ENCODE measurements at regions not wholly inside any gene's neighbourhood (a gene's known extent, or its start where the extent isn't known, plus 50 kb on each side); places are given as distances from the start of the nearest gene placed in this dataset.
"Not testable (repeated sequence)": the region's sequence is repeated elsewhere in the genome, so short reads cannot be mapped to it uniquely, and the experiment has no call there.

GRCh38 chr18:29780816-29781215, 1261.7 kb downstream of the DSC3 start:
- Histone ChIP-seq H3K4me3 (ENCODE audit: low read depth in 1 of 2, low read length in 2 of 2) (no peak overlapping the region), H3K27ac (ENCODE audit: low read length) (no peak overlapping the region), H3K27me3 (ENCODE audit: low read depth, low read length) (no peaks in the 10 kb centered on the region), H3K9me3 (ENCODE audit: control insufficient read depth in 1 of 2, low read length in 2 of 2) (no peaks in the 10 kb centered on the region), H3K36me3 (ENCODE audit: control insufficient read depth in 1 of 2, insufficient read depth in 2 of 2, low read length in 2 of 2) (no peaks in the 10 kb centered on the region), H3K4me1 (ENCODE audit: control insufficient read depth in 1 of 2, insufficient read depth in 2 of 2, low read length in 2 of 2) (no peaks in the 10 kb centered on the region)

- H3K4me3 ChIP-seq (ENCODE audit: low read depth in 1 of 2, low read length in 2 of 2) = no peak overlapping the region
- H3K9me3 ChIP-seq (ENCODE audit: control insufficient read depth in 1 of 2, low read length in 2 of 2) = no peaks in the 10 kb centered on the region
- no peak overlapping the region for H3K27ac ChIP-seq (ENCODE audit: low read length)
- H3K4me1 ChIP-seq (ENCODE audit: control insufficient read depth in 1 of 2, insufficient read depth in 2 of 2, low read length in 2 of 2) = no peaks in the 10 kb centered on the region
- no peaks in the 10 kb centered on the region for H3K27me3 ChIP-seq (ENCODE audit: low read depth, low read length)
- no peaks in the 10 kb centered on the region for H3K36me3 ChIP-seq (ENCODE audit: control insufficient read depth in 1 of 2, insufficient read depth in 2 of 2, low read length in 2 of 2)
Measured at GRCh38 chr18:29779096-29779495, 1263.4 kb downstream of the DSC3 start.

GRCh38 chr18:29753379-29753778, 1289.2 kb downstream of the DSC3 start:
- no peaks in the 10 kb centered on the region for H3K4me1 ChIP-seq (ENCODE audit: control insufficient read depth in 1 of 2, insufficient read depth in 2 of 2, low read length in 2 of 2)
- no peaks in the 10 kb centered on the region for H3K36me3 ChIP-seq (ENCODE audit: control insufficient read depth in 1 of 2, insufficient read depth in 2 of 2, low read length in 2 of 2)
- H3K4me3 ChIP-seq (ENCODE audit: low read depth in 1 of 2, low read length in 2 of 2) = no peak overlapping the region
- no peak overlapping the region for H3K27ac ChIP-seq (ENCODE audit: low read length)
- no peaks in the 10 kb centered on the region for H3K9me3 ChIP-seq (ENCODE audit: control insufficient read depth in 1 of 2, low read length in 2 of 2)
- no peaks in the 10 kb centered on the region for H3K27me3 ChIP-seq (ENCODE audit: low read depth, low read length)

- Histone ChIP-seq H3K9me3 (ENCODE audit: control insufficient read depth in 1 of 2, low read length in 2 of 2) (no peaks in the 10 kb centered on the region), H3K36me3 (ENCODE audit: control insufficient read depth in 1 of 2, insufficient read depth in 2 of 2, low read length in 2 of 2) (no peaks in the 10 kb centered on the region), H3K4me1 (ENCODE audit: control insufficient read depth in 1 of 2, insufficient read depth in 2 of 2, low read length in 2 of 2) (no peaks in the 10 kb centered on the region), H3K27me3 (ENCODE audit: low read depth, low read length) (no peaks in the 10 kb centered on the region), H3K27ac (ENCODE audit: low read length) (no peak overlapping the region), H3K4me3 (ENCODE audit: low read depth in 1 of 2, low read length in 2 of 2) (no peak overlapping the region)
Measured at GRCh38 chr18:29749704-29750103, 1292.8 kb downstream of the DSC3 start.

- H3K27ac ChIP-seq (ENCODE audit: low read length) = no peak overlapping the region
- H3K4me3 ChIP-seq (ENCODE audit: low read depth in 1 of 2, low read length in 2 of 2) = no peak overlapping the region
- no peaks in the 10 kb centered on the region for H3K4me1 ChIP-seq (ENCODE audit: control insufficient read depth in 1 of 2, insufficient read depth in 2 of 2, low read length in 2 of 2)
- H3K36me3 ChIP-seq (ENCODE audit: control insufficient read depth in 1 of 2, insufficient read depth in 2 of 2, low read length in 2 of 2) = no peaks in the 10 kb centered on the region
- H3K9me3 ChIP-seq (ENCODE audit: control insufficient read depth in 1 of 2, low read length in 2 of 2) = no peaks in the 10 kb centered on the region
- no peaks in the 10 kb centered on the region for H3K27me3 ChIP-seq (ENCODE audit: low read depth, low read length)
Measured at GRCh38 chr18:29741461-29741860, 1301.1 kb downstream of the DSC3 start.

- no peak overlapping the region for H3K4me3 ChIP-seq (ENCODE audit: low read depth in 1 of 2, low read length in 2 of 2)
- no peaks in the 10 kb centered on the region for H3K27me3 ChIP-seq (ENCODE audit: low read depth, low read length)
- H3K4me1 ChIP-seq (ENCODE audit: control insufficient read depth in 1 of 2, insufficient read depth in 2 of 2, low read length in 2 of 2) = no peaks in the 10 kb centered on the region
- H3K36me3 ChIP-seq (ENCODE audit: control insufficient read depth in 1 of 2, insufficient read depth in 2 of 2, low read length in 2 of 2) = no peaks in the 10 kb centered on the region
- H3K9me3 ChIP-seq (ENCODE audit: control insufficient read depth in 1 of 2, low read length in 2 of 2) = peaks cover 0 to 4% of the 10 kb centered on the region in 2 donors
- H3K27ac ChIP-seq (ENCODE audit: low read length) = no peak overlapping the region
Measured at GRCh38 chr18:29737620-29738019, 1304.9 kb downstream of the DSC3 start.

- H3K27me3 ChIP-seq (ENCODE audit: low read depth, low read length) = no peaks in the 10 kb centered on the region
- no peaks in the 10 kb centered on the region for H3K4me1 ChIP-seq (ENCODE audit: control insufficient read depth in 1 of 2, insufficient read depth in 2 of 2, low read length in 2 of 2)
- no peaks in the 10 kb centered on the region for H3K36me3 ChIP-seq (ENCODE audit: control insufficient read depth in 1 of 2, insufficient read depth in 2 of 2, low read length in 2 of 2)
- peaks cover 0 to 4% of the 10 kb centered on the region in 2 donors for H3K9me3 ChIP-seq (ENCODE audit: control insufficient read depth in 1 of 2, low read length in 2 of 2)
- H3K4me3 ChIP-seq (ENCODE audit: low read depth in 1 of 2, low read length in 2 of 2) = no peak overlapping the region
- H3K27ac ChIP-seq (ENCODE audit: low read length) = no peak overlapping the region
Measured at GRCh38 chr18:29737190-29737589, 1305.4 kb downstream of the DSC3 start.

- Histone ChIP-seq H3K9me3 (ENCODE audit: control insufficient read depth in 1 of 2, low read length in 2 of 2) (peaks cover 0 to 4% of the 10 kb centered on the region in 2 donors), H3K4me3 (ENCODE audit: low read depth in 1 of 2, low read length in 2 of 2) (no peak overlapping the region), H3K36me3 (ENCODE audit: control insufficient read depth in 1 of 2, insufficient read depth in 2 of 2, low read length in 2 of 2) (no peaks in the 10 kb centered on the region), H3K27ac (ENCODE audit: low read length) (no peak overlapping the region), H3K27me3 (ENCODE audit: low read depth, low read length) (no peaks in the 10 kb centered on the region), H3K4me1 (ENCODE audit: control insufficient read depth in 1 of 2, insufficient read depth in 2 of 2, low read length in 2 of 2) (no peaks in the 10 kb centered on the region)
Measured at GRCh38 chr18:29730073-29730472, 1312.5 kb downstream of the DSC3 start.

- Histone ChIP-seq H3K4me3 (ENCODE audit: low read depth in 1 of 2, low read length in 2 of 2) (no peak overlapping the region), H3K9me3 (ENCODE audit: control insufficient read depth in 1 of 2, low read length in 2 of 2) (no peaks in the 10 kb centered on the region), H3K4me1 (ENCODE audit: control insufficient read depth in 1 of 2, insufficient read depth in 2 of 2, low read length in 2 of 2) (no peaks in the 10 kb centered on the region), H3K27me3 (ENCODE audit: low read depth, low read length) (no peaks in the 10 kb centered on the region), H3K36me3 (ENCODE audit: control insufficient read depth in 1 of 2, insufficient read depth in 2 of 2, low read length in 2 of 2) (no peaks in the 10 kb centered on the region), H3K27ac (ENCODE audit: low read length) (no peak overlapping the region)
Measured at GRCh38 chr18:29726646-29727045, 1315.9 kb downstream of the DSC3 start.

GRCh38 chr18:29723486-29723885, 1319.1 kb downstream of the DSC3 start:
- not testable (repeated sequence) for H3K9me3 ChIP-seq (ENCODE audit: control insufficient read depth in 1 of 2, low read length in 2 of 2); H3K36me3 ChIP-seq (ENCODE audit: control insufficient read depth in 1 of 2, insufficient read depth in 2 of 2, low read length in 2 of 2); H3K27me3 ChIP-seq (ENCODE audit: low read depth, low read length); H3K4me3 ChIP-seq (ENCODE audit: low read depth in 1 of 2, low read length in 2 of 2); H3K4me1 ChIP-seq (ENCODE audit: control insufficient read depth in 1 of 2, insufficient read depth in 2 of 2, low read length in 2 of 2); H3K27ac ChIP-seq (ENCODE audit: low read length)

GRCh38 chr18:29715960-29716359, 1326.6 kb downstream of the DSC3 start:
- H3K4me1 ChIP-seq (ENCODE audit: control insufficient read depth in 1 of 2, insufficient read depth in 2 of 2, low read length in 2 of 2); H3K9me3 ChIP-seq (ENCODE audit: control insufficient read depth in 1 of 2, low read length in 2 of 2); H3K4me3 ChIP-seq (ENCODE audit: low read depth in 1 of 2, low read length in 2 of 2); H3K27me3 ChIP-seq (ENCODE audit: low read depth, low read length); H3K27ac ChIP-seq (ENCODE audit: low read length); H3K36me3 ChIP-seq (ENCODE audit: control insufficient read depth in 1 of 2, insufficient read depth in 2 of 2, low read length in 2 of 2): not testable (repeated sequence)

- peaks cover 0 to 3% of the 10 kb centered on the region in 2 donors for H3K4me1 ChIP-seq (ENCODE audit: control insufficient read depth in 1 of 2, insufficient read depth in 2 of 2, low read length in 2 of 2)
- no peak overlapping the region for H3K27ac ChIP-seq (ENCODE audit: low read length)
- H3K36me3 ChIP-seq (ENCODE audit: control insufficient read depth in 1 of 2, insufficient read depth in 2 of 2, low read length in 2 of 2) = no peaks in the 10 kb centered on the region
- no peaks in the 10 kb centered on the region for H3K27me3 ChIP-seq (ENCODE audit: low read depth, low read length)
- H3K9me3 ChIP-seq (ENCODE audit: control insufficient read depth in 1 of 2, low read length in 2 of 2) = no peaks in the 10 kb centered on the region
- no peak overlapping the region for H3K4me3 ChIP-seq (ENCODE audit: low read depth in 1 of 2, low read length in 2 of 2)
Measured at GRCh38 chr18:29712785-29713184, 1329.8 kb downstream of the DSC3 start.

Measured in muscle layer of duodenum (tissue), 2 donors.